GM12891 (cell line): ENCODE measurements at regions not wholly inside any gene's neighbourhood (a gene's known extent, or its start where the extent isn't known, plus 50 kb on each side); places are given as distances from the start of the nearest gene placed in this dataset.

ENCODE experiments used
- PAX5 ChIP-seq: IDR thresholded peaks from 2 replicates; pipeline ENCODE4 v1.6.1; 2011; ENCODE audit warnings: low read length, moderate library complexity, mild to moderate bottlenecking; ENCODE audit not compliant: insufficient read depth, severe bottlenecking
- POLR2A ChIP-seq: IDR thresholded peaks from 2 replicates; pipeline ENCODE4 v1.6.1; 2011; ENCODE audit warnings: low read depth, low read length, control low read depth
- POLR2AphosphoS5 ChIP-seq: IDR thresholded peaks from 2 replicates; pipeline ENCODE4 v1.6.1; 2011; ENCODE audit warnings: low read depth, low read length, control low read depth
- TAF1 ChIP-seq: IDR thresholded peaks from 2 replicates; pipeline ENCODE4 v1.6.1; 2011; ENCODE audit warnings: low read depth, low read length, control low read depth

- no peak for TF ChIP-seq POLR2A
- TF ChIP-seq POLR2AphosphoS5 = no peak
- TF ChIP-seq TAF1 = no peak
- TF ChIP-seq PAX5 = no peak
Measured at GRCh38 chr6:40181367-40181766, 247.1 kb upstream of the MOCS1 start.
